ENCODE measurements at regions not wholly inside any gene's neighbourhood (a gene's known extent, or its start where the extent isn't known, plus 50 kb on each side); places are given as distances from the start of the nearest gene placed in this dataset.

- TF ChIP-seq CTCF (IDR thresholded peaks at IDR 0.05) (no peak), POLR2A (IDR thresholded peaks at IDR 0.05) (no peak)
- DNase-seq, result no peak
- no peak overlapping the region for H3K4me3 ChIP-seq
- no peaks in the 10 kb centered on the region for H3K27me3 ChIP-seq
- H3K27ac ChIP-seq, result no peak overlapping the region
- H3K4me1 ChIP-seq (replicated peaks in 1 of 2), result no peaks in the 10 kb centered on the region
- intact Hi-C loops (cut with DNase I), result no loop called here
- no peaks in the 10 kb centered on the region for H3K36me3 ChIP-seq (replicated peaks in 1 of 2)
- H3K9me3 ChIP-seq (replicated peaks in 1 of 3), result no peaks in the 10 kb centered on the region
- 85 to 91% (median 87%) methylated on average over 5 of the region's 5 CpGs for WGBS, 4 donors
Measured at GRCh38 chr2:16118611-16119590, 178.6 kb downstream of the MYCN start.

- Histone ChIP-seq H3K36me3 (replicated peaks in 1 of 2) (no peaks in the 10 kb centered on the region), H3K4me3 (no peak overlapping the region), H3K4me1 (replicated peaks in 1 of 2) (no peaks in the 10 kb centered on the region), H3K9me3 (replicated peaks in 1 of 3) (no peaks in the 10 kb centered on the region), H3K27ac (no peak overlapping the region), H3K27me3 (no peaks in the 10 kb centered on the region)
- intact Hi-C loops (cut with DNase I), result no loop called here
- no peak for DNase-seq
- no peak for TF ChIP-seq POLR2A (IDR thresholded peaks at IDR 0.05)
- 86 to 91% (median 91%) methylated on average over 9 of the region's 9 CpGs for WGBS, 4 donors
Measured at GRCh38 chr2:16117791-16118610, 177.7 kb downstream of the MYCN start.

- DNase-seq, result no peak
- no peaks in the 10 kb centered on the region for H3K27me3 ChIP-seq
- 84 to 92% (median 87%) methylated on average over 9 of the region's 9 CpGs for WGBS, 4 donors
- H3K27ac ChIP-seq, result no peak overlapping the region
- H3K36me3 ChIP-seq (replicated peaks in 1 of 2), result no peaks in the 10 kb centered on the region
- TF ChIP-seq POLR2A (IDR thresholded peaks at IDR 0.05), result no peak
- TF ChIP-seq CTCF (IDR thresholded peaks at IDR 0.05), result no peak
- H3K4me3 ChIP-seq, result no peak overlapping the region
- intact Hi-C loops (cut with DNase I), result no loop called here
- no peaks in the 10 kb centered on the region for H3K9me3 ChIP-seq (replicated peaks in 1 of 3)
- H3K4me1 ChIP-seq (replicated peaks in 1 of 2), result no peaks in the 10 kb centered on the region
Measured at GRCh38 chr2:16117021-16117700, 176.8 kb downstream of the MYCN start.

- H3K36me3 ChIP-seq (replicated peaks in 1 of 2), result no peaks in the 10 kb centered on the region
- H3K9me3 ChIP-seq (replicated peaks in 1 of 3), result no peaks in the 10 kb centered on the region
- H3K4me1 ChIP-seq (replicated peaks in 1 of 2), result no peaks in the 10 kb centered on the region
- intact Hi-C loops (cut with DNase I), result no loop called here
- 71 to 84% (median 79%) methylated on average over 7 of the region's 7 CpGs for WGBS, 4 donors
- no peak overlapping the region for H3K27ac ChIP-seq
- no peak for DNase-seq
- H3K27me3 ChIP-seq, result no peaks in the 10 kb centered on the region
- H3K4me3 ChIP-seq, result no peak overlapping the region
- TF ChIP-seq CTCF (IDR thresholded peaks at IDR 0.05) (no peak), POLR2A (IDR thresholded peaks at IDR 0.05) (no peak)
Measured at GRCh38 chr2:16115881-16116830, 175.8 kb downstream of the MYCN start.
